ENCODE measurements at regions not wholly inside any gene's neighbourhood (a gene's known extent, or its start where the extent isn't known, plus 50 kb on each side); places are given as distances from the start of the nearest gene placed in this dataset.

DNA sequence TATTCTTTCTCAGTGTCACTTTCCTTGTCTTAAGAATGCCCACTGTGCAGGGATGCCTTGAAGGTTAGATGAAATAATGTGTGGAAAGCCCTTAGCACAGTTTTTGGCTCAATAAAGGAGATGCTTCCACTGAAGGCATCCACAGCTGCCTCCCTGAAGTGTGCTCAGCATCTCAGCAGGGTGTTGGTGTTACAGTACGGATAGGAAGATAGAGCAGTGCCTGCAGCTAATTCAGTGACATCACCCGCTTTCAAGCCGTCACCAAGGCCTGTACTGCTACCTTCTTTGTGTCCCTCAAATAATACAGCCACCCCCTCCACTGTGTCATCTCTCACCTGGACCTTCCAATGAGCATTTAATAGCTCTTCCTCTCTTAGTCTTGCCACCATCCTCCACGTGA, 59.0 kb downstream of the NDUFS5 start:
- peaks cover 26% of the 10 kb centered on the region for H3K27me3 ChIP-seq (ENCODE audit: insufficient read depth, low read length)
- no peak overlapping the region for H3K4me3 ChIP-seq (ENCODE audit: low read length)
- no peaks in the 10 kb centered on the region for H3K9me3 ChIP-seq (ENCODE audit: low read depth, low read length)
- H3K4me1 ChIP-seq (ENCODE audit: insufficient read depth, low read length), result peaks cover 4% of the 10 kb centered on the region

DNA sequence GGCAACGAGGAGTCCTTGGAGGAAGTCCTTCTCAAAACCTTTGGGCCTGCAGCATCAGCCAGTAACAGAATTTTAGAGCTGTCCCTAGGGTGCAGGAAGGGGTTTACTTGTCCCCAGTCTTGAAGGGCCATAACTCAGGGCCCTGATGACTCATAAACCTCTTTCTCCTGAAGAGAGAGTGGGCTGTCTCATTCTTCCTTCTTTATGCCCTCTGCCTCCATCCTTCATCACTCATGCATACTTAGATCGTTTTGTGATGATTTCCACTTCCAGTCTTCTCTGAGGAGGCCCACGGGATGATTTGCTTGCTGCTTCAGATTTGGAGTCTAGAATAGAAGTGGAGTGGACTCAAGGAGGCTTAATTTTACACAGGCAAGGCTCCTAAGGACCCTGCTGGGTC, 60.2 kb downstream of the NDUFS5 start:
- H3K9me3 ChIP-seq (ENCODE audit: low read depth, low read length), result no peaks in the 10 kb centered on the region
- no peak overlapping the region for H3K4me3 ChIP-seq (ENCODE audit: low read length)
- H3K4me1 ChIP-seq (ENCODE audit: insufficient read depth, low read length), result peaks cover 4% of the 10 kb centered on the region
- H3K27me3 ChIP-seq (ENCODE audit: insufficient read depth, low read length), result peaks cover 19% of the 10 kb centered on the region

DNA sequence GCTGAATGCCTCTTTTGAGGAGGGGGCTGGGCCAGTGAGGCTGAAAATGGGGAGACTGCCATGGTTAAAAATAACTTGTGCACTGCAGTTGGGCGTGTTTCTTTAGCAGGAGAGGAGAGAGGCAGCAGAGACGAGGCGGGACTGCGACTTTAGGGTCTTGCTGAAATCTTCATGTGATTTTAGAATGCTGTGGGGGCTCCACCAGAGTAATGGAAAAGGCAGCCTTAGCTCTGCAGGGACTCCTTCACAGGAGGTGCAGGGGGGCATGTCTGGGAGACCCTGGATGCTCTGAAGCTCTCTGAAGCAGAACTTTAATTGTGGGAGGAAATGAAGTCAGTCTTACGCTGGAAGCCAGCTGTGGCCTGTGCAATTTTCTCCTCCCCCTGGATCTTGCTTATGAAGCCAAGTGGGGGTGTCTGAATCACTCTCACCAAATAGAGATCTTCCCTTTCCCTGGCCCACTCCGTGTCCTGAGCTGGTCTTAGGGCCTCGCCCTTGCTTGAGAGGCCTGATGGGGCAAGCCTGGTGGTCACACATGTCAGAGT, 60.8 kb downstream of the NDUFS5 start:
- Histone ChIP-seq H3K9me3 (ENCODE audit: low read depth, low read length) (no peaks in the 10 kb centered on the region), H3K27me3 (ENCODE audit: insufficient read depth, low read length) (peaks cover 19% of the 10 kb centered on the region), H3K4me3 (ENCODE audit: low read length) (no peak overlapping the region), H3K4me1 (ENCODE audit: insufficient read depth, low read length) (no peaks in the 10 kb centered on the region)

DNA sequence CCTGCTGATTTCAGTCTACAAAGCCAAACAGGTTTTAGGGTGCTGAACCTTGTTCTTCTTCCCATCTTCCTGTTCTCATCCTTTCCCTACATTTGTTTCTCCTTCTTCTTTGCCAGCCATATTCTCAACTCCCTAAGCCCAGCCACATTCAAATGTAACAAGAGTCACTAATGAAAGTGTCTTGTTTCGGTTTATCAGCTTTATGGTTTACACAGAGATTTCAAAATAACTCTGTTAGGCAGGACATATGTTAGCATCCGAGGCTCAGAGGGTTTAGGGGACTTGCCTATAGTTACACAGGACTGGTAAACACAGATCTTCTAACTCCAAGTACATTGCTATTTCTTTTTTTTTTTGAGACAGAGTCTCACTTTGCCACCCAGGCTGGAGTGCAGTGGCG, 61.3 kb downstream of the NDUFS5 start:
- Histone ChIP-seq H3K4me1 (ENCODE audit: insufficient read depth, low read length) (peaks cover 2% of the 10 kb centered on the region), H3K4me3 (ENCODE audit: low read length) (no peak overlapping the region), H3K27me3 (ENCODE audit: insufficient read depth, low read length) (peaks cover 14% of the 10 kb centered on the region), H3K9me3 (ENCODE audit: low read depth, low read length) (no peaks in the 10 kb centered on the region)

DNA sequence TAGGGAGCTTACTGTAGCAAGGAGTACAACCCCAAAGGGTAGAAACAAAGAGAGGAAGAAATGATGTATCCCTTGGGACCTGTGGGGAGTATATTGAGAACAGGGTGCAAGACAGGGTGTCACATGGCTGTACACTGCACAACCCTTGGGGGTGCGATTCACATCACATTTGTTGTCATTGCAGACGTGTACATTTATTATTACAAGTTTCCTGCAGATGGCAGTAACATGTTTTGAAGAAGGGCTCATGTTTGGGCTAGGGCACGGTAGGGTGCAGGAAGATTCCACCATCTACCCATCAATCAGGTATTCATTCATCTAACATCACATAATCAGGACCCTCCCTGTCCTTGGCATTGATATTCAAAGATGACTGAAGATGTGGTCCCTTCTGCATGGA, 62.5 kb downstream of the NDUFS5 start:
- Histone ChIP-seq H3K4me3 (ENCODE audit: low read length) (no peak overlapping the region), H3K4me1 (ENCODE audit: insufficient read depth, low read length) (peaks cover 9% of the 10 kb centered on the region), H3K9me3 (ENCODE audit: low read depth, low read length) (no peaks in the 10 kb centered on the region), H3K27me3 (ENCODE audit: insufficient read depth, low read length) (peaks cover 2% of the 10 kb centered on the region)

DNA sequence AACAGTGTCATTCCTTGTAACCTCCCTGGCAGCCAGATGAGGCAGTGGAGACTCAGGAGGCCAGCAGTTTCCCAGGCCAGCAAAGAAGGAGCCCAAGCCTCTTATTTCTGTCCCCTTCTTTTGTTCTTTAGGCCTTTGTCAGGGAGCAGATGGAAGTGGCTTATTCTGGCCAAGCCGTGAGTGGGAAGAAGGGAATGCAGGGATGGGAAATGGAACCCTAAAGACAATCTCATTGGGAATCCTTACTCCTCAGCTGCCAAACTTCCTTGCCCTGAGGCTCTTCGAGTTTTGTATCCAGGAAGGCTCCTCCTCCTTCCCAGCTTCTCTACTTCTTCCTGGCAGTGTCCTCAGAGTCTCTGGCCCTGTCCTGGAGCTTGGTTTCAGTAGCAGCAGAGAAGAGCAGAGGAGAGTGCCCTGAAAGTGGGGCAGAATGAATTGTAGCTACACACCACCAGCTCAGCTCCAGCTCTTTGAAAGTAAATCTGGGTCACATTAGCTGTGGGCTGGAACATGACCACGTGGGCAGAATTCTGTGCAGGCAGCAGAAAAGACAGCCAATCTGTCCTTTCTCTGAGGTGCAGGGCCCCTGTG, 63.9 kb downstream of the NDUFS5 start:
- no peaks in the 10 kb centered on the region for H3K9me3 ChIP-seq (ENCODE audit: low read depth, low read length)
- H3K4me3 ChIP-seq (ENCODE audit: low read length), result no peak overlapping the region
- no peaks in the 10 kb centered on the region for H3K27me3 ChIP-seq (ENCODE audit: insufficient read depth, low read length)
- H3K4me1 ChIP-seq (ENCODE audit: insufficient read depth, low read length), result peaks cover 9% of the 10 kb centered on the region

DNA sequence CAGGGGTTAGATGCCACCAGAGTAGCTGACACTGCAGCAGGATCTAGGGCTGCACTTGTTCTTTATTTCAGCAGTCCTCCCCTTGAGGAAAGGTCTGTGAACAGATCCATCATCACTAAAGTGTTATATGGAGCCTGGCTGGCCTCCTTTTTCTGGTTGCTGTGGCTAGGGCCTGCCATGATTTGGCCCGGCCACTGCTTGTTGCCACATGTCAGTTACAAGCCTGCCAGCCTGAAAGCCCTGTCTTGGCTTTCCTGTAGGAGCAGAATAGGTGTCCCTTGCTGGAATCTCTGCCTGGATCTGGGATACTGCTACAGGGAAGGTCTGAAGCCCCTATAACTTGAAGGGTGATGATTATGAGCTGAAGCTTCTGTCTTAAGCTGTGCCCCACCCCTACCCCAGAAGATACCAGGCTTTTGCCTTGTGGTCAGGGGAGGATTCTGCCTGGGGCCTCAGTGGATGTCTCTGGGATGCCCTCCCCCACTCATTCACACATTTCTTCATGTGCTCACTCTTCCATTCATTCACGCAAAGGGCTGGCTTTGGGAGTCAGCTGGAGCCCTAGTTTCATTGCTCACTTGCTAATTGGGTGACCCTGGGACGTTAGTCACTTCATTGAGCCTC, 64.7 kb downstream of the NDUFS5 start:
- peaks cover 9% of the 10 kb centered on the region for H3K4me1 ChIP-seq (ENCODE audit: insufficient read depth, low read length)
- H3K27me3 ChIP-seq (ENCODE audit: insufficient read depth, low read length), result no peaks in the 10 kb centered on the region
- no peaks in the 10 kb centered on the region for H3K9me3 ChIP-seq (ENCODE audit: low read depth, low read length)
- no peak overlapping the region for H3K4me3 ChIP-seq (ENCODE audit: low read length)

DNA sequence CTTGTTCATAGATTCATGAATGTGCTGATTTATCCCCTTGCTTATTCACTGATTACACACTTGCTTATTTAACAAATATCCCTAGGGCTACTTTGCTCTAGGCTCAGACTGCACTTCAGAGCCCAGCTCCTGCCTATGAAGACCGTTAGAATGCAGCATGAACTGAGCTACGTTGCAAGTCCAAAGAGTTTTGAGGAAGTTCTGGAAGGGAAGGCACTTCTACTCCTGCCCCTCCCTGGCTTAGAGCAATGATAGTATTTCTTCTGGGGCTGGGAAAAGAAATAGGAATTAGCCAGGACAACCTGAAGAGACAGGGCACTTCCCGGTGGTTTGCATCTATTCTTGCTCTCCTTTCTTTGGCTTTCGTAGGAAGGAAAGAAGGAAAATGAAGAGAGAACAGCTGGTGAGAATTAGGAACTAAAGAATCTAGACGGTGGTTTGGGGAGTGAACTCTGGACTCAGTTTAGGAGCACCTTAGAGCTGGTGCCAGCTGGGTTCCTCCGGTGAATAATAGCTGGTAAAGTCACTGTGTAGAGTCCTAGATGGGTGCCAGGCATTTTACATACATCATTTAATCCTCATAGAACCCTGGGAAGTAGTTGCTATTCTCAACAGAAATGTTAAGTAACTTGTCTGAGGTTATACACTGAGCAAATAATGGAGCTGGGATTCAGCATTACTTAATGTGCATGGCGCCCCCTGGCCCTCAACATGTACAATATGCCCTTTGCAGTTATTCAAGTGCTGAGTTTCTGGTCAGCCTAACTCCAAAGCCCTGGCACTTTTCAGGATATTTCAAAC, 65.9 kb downstream of the NDUFS5 start:
- Histone ChIP-seq H3K27me3 (ENCODE audit: insufficient read depth, low read length) (no peaks in the 10 kb centered on the region), H3K4me3 (ENCODE audit: low read length) (no peak overlapping the region), H3K4me1 (ENCODE audit: insufficient read depth, low read length) (peaks cover 9% of the 10 kb centered on the region), H3K9me3 (ENCODE audit: low read depth, low read length) (no peaks in the 10 kb centered on the region)

DNA sequence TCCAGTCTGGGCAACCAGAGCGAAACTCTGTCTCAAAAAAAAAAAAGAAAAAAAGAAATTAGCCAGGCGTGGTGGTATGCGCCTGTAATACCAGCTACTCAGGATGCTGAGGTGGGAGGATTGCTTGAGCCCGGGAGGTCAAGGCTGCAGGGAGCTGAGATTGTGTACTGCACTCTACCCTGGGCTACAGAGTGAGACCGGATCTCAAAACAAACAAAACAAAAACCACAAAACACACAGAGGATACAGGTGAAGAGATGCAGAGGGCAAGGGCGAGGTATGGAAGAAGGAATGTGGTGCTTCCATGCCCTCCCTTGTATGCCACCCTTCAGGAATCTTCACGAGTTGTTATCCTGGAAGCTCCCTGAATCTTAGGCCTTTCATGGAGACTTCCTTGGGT, 68.5 kb downstream of the NDUFS5 start:
- Histone ChIP-seq H3K4me1 (ENCODE audit: insufficient read depth, low read length) (peaks cover 13% of the 10 kb centered on the region), H3K4me3 (ENCODE audit: low read length) (no peak overlapping the region), H3K27me3 (ENCODE audit: insufficient read depth, low read length) (no peaks in the 10 kb centered on the region), H3K9me3 (ENCODE audit: low read depth, low read length) (no peaks in the 10 kb centered on the region)

DNA sequence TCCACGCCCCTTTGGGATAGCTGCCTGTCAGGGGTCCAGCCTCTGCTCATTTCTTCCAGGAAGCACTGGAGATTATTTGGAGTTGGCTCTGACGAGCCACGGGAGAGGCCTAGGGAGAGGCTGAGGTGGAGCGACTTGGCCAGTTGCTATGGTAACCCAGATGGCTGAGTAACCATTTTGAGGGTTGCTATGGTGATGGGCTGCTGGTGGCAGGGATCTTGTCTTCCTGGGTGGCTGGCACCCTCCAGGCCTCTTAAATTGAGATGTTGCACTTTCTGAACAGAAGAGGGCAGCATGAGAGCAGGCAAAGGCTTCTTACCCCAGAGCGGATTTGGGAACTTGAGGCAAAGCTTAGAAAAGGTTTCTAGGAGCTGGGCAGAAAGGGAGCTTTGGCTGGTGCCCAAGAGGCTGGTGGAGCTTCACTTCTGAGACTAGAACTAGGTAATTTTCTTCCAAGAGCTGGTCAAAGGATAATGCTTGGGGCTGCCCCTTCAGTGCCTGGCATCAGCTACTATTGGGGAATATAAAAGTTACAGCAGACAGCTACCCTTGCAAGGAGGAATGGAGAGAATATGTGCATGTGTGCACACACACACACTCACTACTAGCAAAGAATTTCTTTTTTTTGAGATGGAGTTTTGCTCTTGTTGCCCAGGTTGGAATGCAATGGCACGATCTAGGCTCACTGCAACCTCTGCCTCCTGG, 72.5 kb downstream of the NDUFS5 start:
- H3K27me3 ChIP-seq (ENCODE audit: insufficient read depth, low read length), result no peaks in the 10 kb centered on the region
- H3K4me1 ChIP-seq (ENCODE audit: insufficient read depth, low read length), result peaks cover 23% of the 10 kb centered on the region
- H3K4me3 ChIP-seq (ENCODE audit: low read length), result no peak overlapping the region
- H3K9me3 ChIP-seq (ENCODE audit: low read depth, low read length), result no peaks in the 10 kb centered on the region

DNA sequence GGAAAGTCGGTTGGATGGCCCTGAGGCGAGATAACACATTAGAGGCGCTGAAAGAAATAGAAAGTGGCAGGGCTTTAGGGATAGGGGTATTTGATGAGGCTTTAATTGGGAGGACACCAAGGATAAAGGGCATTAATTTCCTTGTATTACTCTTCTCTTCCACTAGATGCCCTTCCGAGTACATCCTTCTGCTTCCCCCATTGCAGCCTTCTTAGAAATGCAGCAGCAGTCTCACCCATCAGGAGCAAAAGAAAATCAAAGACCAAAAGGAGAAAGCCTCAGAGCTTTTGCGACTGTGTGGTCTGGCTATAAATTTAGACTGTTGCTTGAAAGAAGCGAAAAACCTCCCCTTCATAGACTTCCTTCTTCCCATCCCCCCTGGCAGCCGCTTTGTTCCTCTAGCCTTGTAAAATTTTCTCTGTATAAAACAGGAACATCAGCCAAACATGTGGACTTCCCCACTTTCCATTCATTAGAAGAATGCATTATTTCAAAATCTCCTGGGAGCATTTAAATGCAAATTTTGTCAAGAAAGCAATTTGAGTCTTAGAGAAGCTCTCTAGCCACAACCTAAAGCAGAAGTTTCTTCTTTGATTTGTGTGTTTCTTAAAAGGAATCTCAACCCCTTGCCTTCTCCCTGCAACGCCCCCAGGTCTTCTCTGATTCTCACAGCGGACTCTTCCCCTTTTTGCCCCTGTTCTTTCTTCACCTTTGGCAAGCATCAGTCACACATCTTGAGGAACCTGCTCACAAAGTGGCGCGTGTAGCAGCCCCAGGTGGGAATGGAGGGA, 76.6 kb downstream of the NDUFS5 start:
- Histone ChIP-seq H3K4me1 (ENCODE audit: insufficient read depth, low read length) (peaks cover 52% of the 10 kb centered on the region), H3K27me3 (ENCODE audit: insufficient read depth, low read length) (peaks cover 4% of the 10 kb centered on the region), H3K4me3 (ENCODE audit: low read length) (no peak overlapping the region), H3K9me3 (ENCODE audit: low read depth, low read length) (no peaks in the 10 kb centered on the region)

DNA sequence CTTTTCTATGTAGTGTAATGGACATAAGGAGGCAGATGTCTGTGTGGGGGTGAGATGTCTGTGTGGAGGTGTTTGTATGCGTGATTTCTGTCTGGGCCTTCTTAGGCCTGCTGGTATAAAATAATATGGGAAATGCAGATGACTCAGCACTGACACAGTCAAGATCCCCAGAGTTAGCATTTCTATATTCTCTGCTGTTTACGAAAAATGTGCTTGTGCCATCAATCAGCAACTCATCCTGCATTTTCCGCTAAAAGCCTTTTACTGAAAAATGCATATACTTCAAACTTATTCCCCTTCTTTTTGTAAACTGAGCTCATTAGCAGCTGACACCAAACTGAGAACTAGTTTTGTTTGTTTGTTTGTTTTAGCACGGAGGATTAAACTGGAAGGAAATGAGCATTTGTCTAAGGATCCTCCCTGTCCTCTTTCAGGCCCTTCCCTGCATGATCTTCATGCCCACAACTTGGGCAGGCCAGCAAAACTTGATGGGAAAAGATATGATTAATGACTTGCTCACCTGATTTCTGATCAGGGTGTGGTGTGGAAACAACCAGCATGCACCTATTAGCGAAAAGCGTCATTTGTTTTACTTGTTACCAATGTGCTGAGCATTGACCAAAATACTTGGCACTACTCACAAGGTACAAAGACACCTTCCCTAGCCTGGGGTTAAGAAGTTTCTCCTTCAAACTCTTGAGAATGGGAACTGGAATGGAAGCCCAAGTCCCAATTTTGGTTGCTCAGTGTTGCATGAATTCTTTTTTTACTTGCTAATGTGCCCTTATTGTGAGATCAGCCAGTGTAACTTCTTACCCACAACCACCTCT, 77.4 kb downstream of the NDUFS5 start:
- H3K9me3 ChIP-seq (ENCODE audit: low read depth, low read length), result no peaks in the 10 kb centered on the region
- no peak overlapping the region for H3K4me3 ChIP-seq (ENCODE audit: low read length)
- H3K27me3 ChIP-seq (ENCODE audit: insufficient read depth, low read length), result peaks cover 4% of the 10 kb centered on the region
- H3K4me1 ChIP-seq (ENCODE audit: insufficient read depth, low read length), result peaks cover 49% of the 10 kb centered on the region

DNA sequence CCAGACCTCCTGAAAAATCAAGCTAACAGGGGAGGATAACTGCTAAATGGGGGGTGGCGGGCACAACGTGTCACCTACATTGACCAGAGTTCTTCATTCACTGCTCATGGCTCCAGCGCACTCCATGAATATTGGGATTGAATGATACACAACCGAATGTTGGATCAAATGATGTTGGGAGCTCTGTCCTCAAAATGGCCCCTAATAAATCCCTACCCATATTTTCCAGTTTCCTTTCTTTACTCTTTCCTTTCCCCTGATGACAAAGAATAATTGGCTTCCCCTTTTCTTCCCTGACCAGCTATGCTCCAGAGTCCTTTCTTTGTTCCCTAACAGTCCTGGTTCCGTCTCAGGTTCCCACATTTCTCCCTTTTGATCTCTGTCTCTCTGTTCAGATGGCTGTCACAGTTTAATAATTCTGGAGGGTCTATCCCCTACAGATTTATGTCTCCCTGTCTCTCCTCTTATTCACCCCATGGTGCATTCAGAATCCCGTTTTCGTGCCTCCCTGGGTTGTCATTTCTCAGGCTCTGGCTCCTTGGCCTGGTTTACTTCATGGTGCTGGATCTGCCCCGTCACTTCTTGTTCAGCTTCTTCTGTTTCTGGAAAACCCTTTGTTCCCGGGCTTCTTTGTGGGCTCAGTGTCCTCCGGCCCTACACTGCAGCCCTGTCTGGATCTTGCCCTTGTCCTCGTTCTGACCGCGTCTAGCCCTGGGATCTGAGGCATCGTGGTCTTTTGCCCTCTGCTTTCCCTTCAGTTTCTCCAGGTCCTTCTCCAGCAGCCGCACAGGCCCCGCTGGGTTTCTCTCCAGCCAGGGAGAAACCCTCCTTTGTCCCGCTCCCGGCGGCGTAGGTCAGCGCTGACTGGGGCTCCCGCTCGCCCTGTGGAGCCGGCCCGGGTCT, 78.3 kb downstream of the NDUFS5 start:
- Histone ChIP-seq H3K9me3 (ENCODE audit: low read depth, low read length) (no peaks in the 10 kb centered on the region), H3K27me3 (ENCODE audit: insufficient read depth, low read length) (peaks cover 4% of the 10 kb centered on the region), H3K4me3 (ENCODE audit: low read length) (peak overlapping the region; percentile 56), H3K4me1 (ENCODE audit: insufficient read depth, low read length) (peaks cover 47% of the 10 kb centered on the region)

Data from mononuclear cell (primary cell).